CD4-positive, alpha-beta T cell (primary cell): ENCODE measurements at regions not wholly inside any gene's neighbourhood (a gene's known extent, or its start where the extent isn't known, plus 50 kb on each side); places are given as distances from the start of the nearest gene placed in this dataset.

Experiments used
- ATAC-seq: fragments of 200-7000 bp; cut with Tn5 transposase; one replicate; pipeline ENCODE4 v1.10.0; 2022; ENCODE audit warnings: mild to moderate bottlenecking; ENCODE audit not compliant: poor library complexity
- CTCF ChIA-PET: fragments of 350-600 bp; sonication (Branson Sonifier 250); formaldehyde crosslinking; loops from one replicate; lab custom pipeline; 2021; ENCODE audit warnings: antibody characterized with exemption, inconsistent platforms; lab: Charles Lee
- POLR2A ChIA-PET: fragments of 350-600 bp; sonication (Branson Sonifier 250); formaldehyde crosslinking; loops from one replicate; lab custom pipeline; 2021; ENCODE audit warnings: antibody characterized with exemption, inconsistent platforms; lab: Charles Lee
- DNase-seq, 14 experiments: peaks; one replicate each; pipeline ENCODE4 v3.0.0-alpha.2; 2013 to 2020; ENCODE audit warnings: mixed read lengths in 2 of 14
- H3K27ac ChIP-seq, 2 donors: one replicate each; pipeline versions ENCODE4 v1.5.1 to v1.7.0; 2013; ENCODE audit warnings: low read length in 2 of 2, low read depth in 1 of 2, mild to moderate bottlenecking in 1 of 2
- H3K27me3 ChIP-seq, 2 experiments: 1 replicate in 1 of 2; 2 replicates in 1 of 2; pipeline versions ENCODE4 v1.6.1 to v1.7.0; 2013; ENCODE audit warnings: low read length in 2 of 2, control low read depth in 1 of 2, mild to moderate bottlenecking in 1 of 2, moderate library complexity in 1 of 2; ENCODE audit not compliant: insufficient read depth in 2 of 2, control insufficient read depth in 1 of 2
- H3K36me3 ChIP-seq: one replicate; pipeline ENCODE4 v1.6.1; 2013; ENCODE audit warnings: low read length, control low read depth; ENCODE audit not compliant: insufficient read depth
- H3K4me1 ChIP-seq: one replicate; pipeline ENCODE4 v1.6.1; 2013; ENCODE audit warnings: low read length, control low read depth; ENCODE audit not compliant: insufficient read depth
- H3K4me3 ChIP-seq: one replicate; pipeline ENCODE4 v1.5.1; 2013; ENCODE audit warnings: mild to moderate bottlenecking, low read length, moderate library complexity
- H3K9me3 ChIP-seq, 2 experiments: 1 replicate in 1 of 2; 2 replicates in 1 of 2; pipeline versions ENCODE4 v1.6.1 to v1.7.0; 2013; ENCODE audit warnings: low read length in 2 of 2, mild to moderate bottlenecking in 2 of 2, control low read depth in 1 of 2, moderate library complexity in 1 of 2; ENCODE audit not compliant: control insufficient read depth in 1 of 2, insufficient read depth in 1 of 2
- H3K27ac Mint-ChIP-seq: one replicate; pipeline ENCODE4 v1.8.0; 2020; ENCODE audit warnings: mixed read lengths
- H3K27me3 Mint-ChIP-seq: one replicate; pipeline ENCODE4 v1.8.0; 2021; ENCODE audit warnings: mixed read lengths
- H3K36me3 Mint-ChIP-seq: one replicate; pipeline ENCODE4 v1.8.0; 2021; ENCODE audit warnings: low read depth, mixed read lengths
- H3K4me1 Mint-ChIP-seq: one replicate; pipeline ENCODE4 v1.8.0; 2021; ENCODE audit warnings: low read depth, mixed read lengths
- H3K4me3 Mint-ChIP-seq: one replicate; pipeline ENCODE4 v1.8.0; 2020; ENCODE audit warnings: mild to moderate bottlenecking, mixed read lengths
- H3K9me3 Mint-ChIP-seq: one replicate; pipeline ENCODE4 v1.8.0; 2020; ENCODE audit warnings: mixed read lengths
- CTCF ChIP-seq: fragments of 200-600 bp; IDR thresholded peaks from one replicate; pipeline ENCODE4 v1.8.0; 2022; ENCODE audit warnings: antibody characterized with exemption, mild to moderate bottlenecking
- intact Hi-C, 2 experiments: fragments of 100-400 bp; cut with DNase I in 1 of 2; cut with micrococcal nuclease in 1 of 2; formaldehyde crosslinking; loops; one replicate each; pipeline versions ENCODE4 v1.15.1 to v1.9.0; 2023 to 2025; cut with DNase I, micrococcal nuclease

- ATAC-seq (no peak), DNase-seq (no peak)
- H3K4me3 ChIP-seq: no peak overlapping the region
- H3K36me3 Mint-ChIP-seq: no peaks in the 10 kb centered on the region
- H3K4me1 ChIP-seq: no peaks in the 10 kb centered on the region
- ChIA-PET POLR2A (no interaction called here), CTCF (no interaction called here)
- H3K27me3 Mint-ChIP-seq: no peaks in the 10 kb centered on the region
- intact Hi-C loops: no loop called here
- no peak overlapping the region for H3K4me3 Mint-ChIP-seq
- H3K36me3 ChIP-seq: no peaks in the 10 kb centered on the region
- no peaks in the 10 kb centered on the region for H3K4me1 Mint-ChIP-seq
- TF ChIP-seq CTCF: no peak
- no peaks in the 10 kb centered on the region for H3K9me3 Mint-ChIP-seq
- no peak overlapping the region for H3K27ac ChIP-seq
- peaks cover 0 to 9% of the 10 kb centered on the region in 2 experiments for H3K9me3 ChIP-seq
- H3K27me3 ChIP-seq: no peaks in the 10 kb centered on the region
- no peak overlapping the region for H3K27ac Mint-ChIP-seq
These were observed 1208.0 kb downstream of the BRD1 start for GRCh38 chr22:48619721-48620120.

- Mint-ChIP-seq H3K4me1 (no peaks in the 10 kb centered on the region), H3K36me3 (no peaks in the 10 kb centered on the region), H3K27ac (no peak overlapping the region), H3K4me3 (no peak overlapping the region), H3K9me3 (no peaks in the 10 kb centered on the region), H3K27me3 (no peaks in the 10 kb centered on the region)
- TF ChIP-seq CTCF: no peak
- Histone ChIP-seq H3K4me3 (no peak overlapping the region), H3K27me3 (no peaks in the 10 kb centered on the region), H3K27ac (no peak overlapping the region), H3K4me1 (no peaks in the 10 kb centered on the region), H3K36me3 (no peaks in the 10 kb centered on the region), H3K9me3 (peaks cover 0 to 14% of the 10 kb centered on the region in 2 experiments)
- ChIA-PET POLR2A (no interaction called here), CTCF (no interaction called here)
- no peak for DNase-seq
- no peak for ATAC-seq
- intact Hi-C loops: no loop called here
These were observed 1209.3 kb downstream of the BRD1 start for GRCh38 chr22:48618326-48618725.

- no peaks in the 10 kb centered on the region for H3K27me3 Mint-ChIP-seq
- TF ChIP-seq CTCF: no peak
- intact Hi-C loops: no loop called here
- CTCF ChIA-PET: no interaction called here
- no peaks in the 10 kb centered on the region for H3K9me3 Mint-ChIP-seq
- Histone ChIP-seq H3K36me3 (no peaks in the 10 kb centered on the region), H3K4me3 (no peak overlapping the region), H3K27me3 (no peaks in the 10 kb centered on the region), H3K9me3 (peaks cover 0 to 22% of the 10 kb centered on the region in 2 experiments), H3K4me1 (no peaks in the 10 kb centered on the region), H3K27ac (no peak overlapping the region)
- no peaks in the 10 kb centered on the region for H3K4me1 Mint-ChIP-seq
- ATAC-seq (no peak), DNase-seq (no peak)
- no peak overlapping the region for H3K27ac Mint-ChIP-seq
- POLR2A ChIA-PET: no interaction called here
- no peak overlapping the region for H3K4me3 Mint-ChIP-seq
- no peaks in the 10 kb centered on the region for H3K36me3 Mint-ChIP-seq
These were observed 1211.0 kb downstream of the BRD1 start for GRCh38 chr22:48616656-48617055.
